A549 (cell line): ENCODE measurements at regions not wholly inside any gene's neighbourhood (a gene's known extent, or its start where the extent isn't known, plus 50 kb on each side); places are given as distances from the start of the nearest gene placed in this dataset.

Experiments
- CHD4 ChIP-seq: fragments of 200-600 bp; sonication (generic); IDR thresholded peaks from 2 replicates; pipeline ENCODE4 v1.6.1; 2016; ENCODE audit warnings: antibody characterized with exemption, mild to moderate bottlenecking, borderline replicate concordance
- CTCF ChIP-seq: fragments of >200 bp; sonication (Bioruptor Twin); formaldehyde crosslinking; IDR thresholded peaks from 3 replicates; pipeline ENCODE4 v1.5.1; 2016
- JUNB ChIP-seq: fragments of >200 bp; sonication (Bioruptor Twin); formaldehyde crosslinking; IDR thresholded peaks from 2 replicates; pipeline ENCODE4 v1.6.1; 2016
- KDM5A ChIP-seq: fragments of 200-600 bp; sonication (generic); IDR thresholded peaks from 2 replicates; pipeline ENCODE4 v1.6.1; 2016; ENCODE audit warnings: antibody characterized with exemption, mild to moderate bottlenecking
- MAX ChIP-seq: IDR thresholded peaks from 2 replicates; pipeline ENCODE4 v1.6.1; 2012
- MAZ ChIP-seq: fragments of 150-350 bp; IDR thresholded peaks from 2 replicates; pipeline ENCODE4 v1.6.1; 2014; ENCODE audit warnings: antibody characterized with exemption, low read depth, low read length, borderline replicate concordance
- POLR2A ChIP-seq: IDR thresholded peaks from 2 replicates; pipeline ENCODE4 v1.6.1; 2012; ENCODE audit warnings: mild to moderate bottlenecking, low read length
- RAD21 ChIP-seq, 2 experiments: fragments of >200 bp in 1 of 2; sonication (Bioruptor Twin) in 1 of 2; formaldehyde crosslinking in 1 of 2; IDR thresholded peaks in 1 of 2; conservative IDR thresholded peaks in 1 of 2; 2 replicates in 1 of 2; 3 replicates in 1 of 2; pipeline ENCODE4 v1.6.1; 2012 to 2018; ENCODE audit warnings: inconsistent platforms in 1 of 2

DNA sequence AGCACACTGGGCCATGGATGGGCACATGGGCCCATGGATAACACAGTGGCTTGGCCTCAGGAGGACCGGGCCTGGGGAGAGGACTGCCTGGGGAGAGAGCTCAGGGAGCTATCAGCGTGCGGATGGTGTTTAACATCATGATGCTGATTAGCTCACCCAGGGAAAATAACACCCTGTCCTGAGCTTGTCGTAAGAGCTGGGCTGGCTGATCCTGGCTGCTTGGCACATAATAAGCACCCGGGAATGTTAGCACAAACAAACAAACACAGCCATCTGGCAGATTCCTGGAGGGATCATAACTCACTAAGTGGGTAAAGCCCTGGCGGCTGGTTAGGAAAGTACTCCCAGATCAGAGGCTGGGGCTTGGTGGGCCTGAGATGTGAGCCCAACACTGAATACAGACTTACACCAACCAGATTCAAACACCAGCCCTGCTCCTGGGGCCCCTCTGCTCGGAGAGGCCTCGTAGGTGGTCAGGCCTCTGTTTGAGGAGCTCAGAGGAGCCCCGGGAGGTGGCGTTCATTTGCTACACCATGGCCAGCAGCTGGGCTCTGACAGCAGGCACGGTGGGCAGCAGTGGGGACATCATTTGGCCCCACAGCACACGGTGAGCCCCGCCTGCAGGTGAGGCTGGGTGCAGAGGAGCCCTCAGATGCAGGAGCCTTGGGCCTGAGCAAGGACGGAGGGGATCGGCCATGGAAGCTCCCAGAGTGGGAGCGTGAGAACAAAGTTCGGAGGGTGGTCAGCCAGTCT is 193.4 kb upstream of the HDAC4 start:
- TF ChIP-seq MAZ (no peak), JUNB (no peak), CTCF (no peak), RAD21 (conservative IDR thresholded peaks at IDR 0.05 in 1 of 2, IDR thresholded peaks at IDR 0.05 in 1 of 2) (no peak), MAX (no peak), CHD4 (no peak), KDM5A (no peak), POLR2A (no peak)
